Anterior cingulate cortex (tissue), 58 donors: ENCODE measurements at regions not wholly inside any gene's neighbourhood (a gene's known extent, or its start where the extent isn't known, plus 50 kb on each side); places are given as distances from the start of the nearest gene placed in this dataset.
"Not testable (repeated sequence)": the region's sequence is repeated elsewhere in the genome, so short reads cannot be mapped to it uniquely, and the experiment has no call there.

Experiments
- DNase-seq, 58 donors: peaks; one replicate each; lab custom pipeline; 2025; lab: John Stamatoyannopoulos, UW

DNA sequence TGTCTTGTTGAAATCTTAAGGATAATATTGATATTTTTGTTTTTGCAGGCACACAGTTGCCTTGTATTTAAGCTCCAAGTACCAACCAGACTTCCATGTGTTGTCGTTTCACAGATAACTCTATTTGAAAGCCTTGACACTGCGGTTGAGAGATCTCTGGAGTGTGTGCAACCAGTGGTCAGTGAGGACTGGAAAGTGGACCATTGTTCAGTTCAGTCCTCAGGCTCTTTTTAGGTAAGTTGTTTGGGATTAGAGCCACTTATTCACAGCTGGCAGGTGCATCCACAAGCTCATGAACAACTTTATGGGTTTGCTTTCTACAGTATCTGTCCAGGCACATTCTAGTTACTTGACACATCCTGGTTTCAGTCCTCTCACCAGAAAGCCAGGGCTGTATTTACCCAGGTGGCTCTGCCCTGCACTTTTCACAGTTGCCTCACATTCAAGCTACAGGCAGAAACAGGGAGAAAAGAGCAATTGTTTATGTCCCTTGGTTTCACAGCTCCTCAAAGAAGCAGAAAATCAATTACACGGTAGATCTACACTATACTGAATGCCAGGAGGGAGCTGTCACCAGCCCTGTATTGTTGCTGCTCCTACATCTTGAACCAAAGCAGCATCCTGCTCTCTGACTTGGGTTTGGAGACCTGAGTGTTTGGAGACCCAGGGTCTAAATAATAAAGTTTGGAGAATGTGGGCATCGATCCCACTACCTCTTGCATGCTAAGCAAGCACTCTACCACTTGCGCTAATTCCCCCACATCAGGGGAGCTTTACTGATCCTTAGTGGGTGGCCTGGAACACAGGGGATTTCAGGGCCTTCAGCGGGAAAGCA, 543.3 kb downstream of the PRIM2 start:
- DNase-seq, result not testable (repeated sequence)

DNA sequence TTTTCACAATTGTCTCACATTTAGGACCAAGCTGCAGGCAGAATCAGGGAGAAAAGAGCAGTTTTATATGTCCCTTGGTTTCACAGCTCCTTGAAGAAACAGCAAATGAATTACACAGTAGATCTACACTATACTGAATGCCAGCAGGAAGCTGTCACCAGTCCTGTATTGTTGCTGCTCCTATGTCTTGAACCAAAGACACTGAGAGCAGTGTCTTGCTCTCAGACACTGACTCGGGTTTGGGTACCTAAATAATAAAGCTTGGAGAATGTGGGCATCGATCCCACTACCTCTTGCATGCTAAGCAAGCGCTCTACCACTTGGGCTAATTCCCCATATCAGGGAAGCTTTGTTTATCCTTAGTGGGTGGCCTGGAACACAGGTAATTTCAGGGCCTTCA, 552.7 kb downstream of the PRIM2 start:
- DNase-seq, result not testable (repeated sequence)

DNA sequence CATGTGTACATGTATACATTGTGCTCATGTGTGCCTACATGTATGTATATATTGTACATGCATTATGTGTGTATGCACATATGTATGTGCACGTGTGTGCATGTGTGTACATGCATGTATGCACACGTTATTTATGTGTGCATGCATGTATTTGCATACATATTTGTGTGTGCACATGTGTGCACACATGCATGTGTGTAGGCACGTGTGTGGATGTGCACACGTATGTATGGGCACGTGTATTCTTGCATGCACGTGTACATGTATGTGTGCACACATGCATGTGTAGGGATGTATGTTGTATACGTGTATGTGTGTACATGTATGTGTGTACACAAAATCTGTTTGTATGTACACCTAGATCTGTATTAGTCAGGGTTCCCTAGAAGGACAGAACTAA, 556.0 kb downstream of the PRIM2 start:
- DNase-seq, result not testable (repeated sequence)

DNA sequence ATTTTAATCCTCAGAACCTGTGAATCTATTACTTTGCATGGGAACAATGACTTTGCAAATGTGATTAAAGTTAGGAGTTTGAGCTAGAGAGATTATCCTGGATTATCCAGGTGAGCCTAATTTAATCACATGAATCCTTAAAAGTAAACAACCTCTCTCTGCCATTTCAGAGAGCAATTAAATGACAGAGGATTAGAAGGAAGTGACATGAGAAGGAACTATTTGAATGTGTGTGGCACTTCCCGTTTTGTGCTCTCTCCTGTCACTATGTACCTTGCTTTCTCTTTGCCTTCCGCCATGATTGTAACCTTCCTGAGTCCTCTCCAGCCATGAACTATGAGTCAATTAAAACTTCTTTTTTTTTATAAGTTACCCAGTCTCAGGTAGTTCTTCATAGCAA, 559.2 kb downstream of the PRIM2 start:
- not testable (repeated sequence) for DNase-seq

DNA sequence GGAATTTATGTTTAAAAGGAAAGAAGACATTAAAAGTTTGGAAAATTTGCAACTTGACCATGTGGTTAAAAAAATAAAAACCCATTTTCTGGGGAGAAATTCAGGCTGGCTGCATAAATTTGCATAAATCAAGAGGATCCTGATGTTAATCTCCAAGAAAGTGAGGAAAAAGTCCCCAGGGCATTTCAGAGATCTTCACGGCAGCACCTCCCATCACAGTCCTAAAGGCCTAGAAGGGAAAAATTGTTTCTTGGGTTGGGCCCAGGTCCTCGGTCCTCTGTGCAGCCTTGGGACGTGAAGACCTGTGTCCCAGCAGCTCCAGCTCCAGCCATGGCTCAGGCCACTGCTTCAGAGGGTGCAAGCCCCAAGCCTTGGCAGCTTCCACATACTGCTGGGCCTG, 560.3 kb downstream of the PRIM2 start:
- DNase-seq, result not testable (repeated sequence)

DNA sequence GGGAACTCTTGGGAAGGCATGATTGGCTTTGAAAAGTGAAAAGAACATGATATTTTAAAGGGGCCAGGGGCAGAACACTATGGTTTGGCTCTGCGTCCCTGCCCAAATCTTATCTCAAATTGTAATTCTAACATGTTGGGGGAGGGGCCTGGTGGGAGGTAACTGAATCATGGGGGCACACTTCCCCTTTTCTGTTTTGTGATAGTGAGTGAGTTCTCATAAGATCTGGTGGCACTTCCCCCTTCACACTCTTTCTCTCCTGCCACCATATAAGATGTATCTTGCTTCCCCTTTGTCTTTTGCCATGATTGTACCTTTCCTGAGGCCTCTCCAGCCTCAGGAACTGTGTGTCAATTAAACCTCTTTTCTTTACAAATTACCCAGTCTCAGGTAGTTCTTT, 561.4 kb downstream of the PRIM2 start:
- not testable (repeated sequence) for DNase-seq

DNA sequence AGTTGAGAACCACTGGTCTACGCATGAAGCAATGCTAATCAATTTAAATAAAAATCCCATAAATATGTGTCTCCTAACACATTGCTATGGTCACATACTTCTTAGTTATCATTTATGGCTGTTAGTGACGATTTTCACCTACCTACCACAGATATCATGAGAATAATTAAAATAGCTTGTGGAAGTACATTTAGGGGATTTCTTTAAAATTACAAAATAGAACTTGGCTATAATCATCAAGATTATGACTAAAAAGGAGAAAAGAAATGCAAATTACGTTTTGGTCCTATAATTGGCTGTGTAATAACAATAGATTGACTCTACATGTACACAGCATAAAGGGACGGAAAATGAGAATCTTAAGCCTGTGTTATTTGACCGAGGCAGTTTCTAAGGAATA, 581.4 kb downstream of the PRIM2 start:
- not testable (repeated sequence) for DNase-seq

DNA sequence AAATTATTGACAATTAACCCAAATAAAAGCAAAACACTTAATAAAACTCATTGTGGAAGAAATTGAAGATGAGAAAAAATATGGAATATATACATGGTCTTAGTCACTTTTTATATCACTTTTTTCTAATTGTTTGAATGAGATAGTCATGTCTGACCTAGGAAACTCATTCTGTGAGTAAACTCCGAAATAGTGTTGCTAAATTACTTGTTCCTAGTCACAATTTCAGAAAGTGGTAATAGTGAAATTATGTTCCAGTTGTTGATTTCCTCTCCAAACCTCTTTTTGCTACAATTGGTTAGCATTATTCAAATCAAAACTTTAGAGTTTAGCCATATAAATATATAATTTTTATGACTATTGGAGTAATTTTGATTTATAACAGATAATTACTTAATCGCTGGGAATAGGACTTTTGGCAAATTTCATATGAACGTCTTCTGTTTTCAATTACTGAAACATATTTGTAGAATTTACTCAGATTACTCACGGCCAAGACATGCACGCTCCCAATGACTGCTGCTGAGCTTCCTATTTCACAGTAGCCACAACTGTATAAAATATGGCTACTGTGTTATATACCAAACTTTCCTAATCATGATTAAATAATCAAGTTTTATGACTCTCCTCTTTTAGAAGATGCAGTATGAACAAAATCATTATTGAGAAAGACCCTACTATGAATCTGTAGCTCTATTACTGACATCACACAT, 583.4 kb downstream of the PRIM2 start:
- DNase-seq, result not testable (repeated sequence)

DNA sequence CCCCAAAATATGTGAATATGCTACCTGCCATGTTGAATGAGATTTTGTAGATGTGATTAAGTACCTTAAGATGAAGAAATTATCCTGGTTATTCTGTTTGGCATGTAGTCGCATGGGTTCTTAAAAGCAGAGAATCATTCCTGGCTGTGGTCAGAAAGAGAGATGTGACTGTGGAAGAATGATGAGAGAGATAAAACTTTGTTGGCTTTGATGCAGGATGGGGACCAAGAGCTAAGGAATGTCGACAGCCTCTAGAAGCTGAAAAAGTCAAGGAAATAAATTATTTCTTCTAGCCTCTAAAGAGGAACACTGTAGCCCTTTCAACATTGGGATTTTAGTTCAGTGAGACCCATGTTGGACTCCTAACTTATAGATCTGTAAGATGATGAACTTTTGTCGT, 584.0 kb downstream of the PRIM2 start:
- not testable (repeated sequence) for DNase-seq

DNA sequence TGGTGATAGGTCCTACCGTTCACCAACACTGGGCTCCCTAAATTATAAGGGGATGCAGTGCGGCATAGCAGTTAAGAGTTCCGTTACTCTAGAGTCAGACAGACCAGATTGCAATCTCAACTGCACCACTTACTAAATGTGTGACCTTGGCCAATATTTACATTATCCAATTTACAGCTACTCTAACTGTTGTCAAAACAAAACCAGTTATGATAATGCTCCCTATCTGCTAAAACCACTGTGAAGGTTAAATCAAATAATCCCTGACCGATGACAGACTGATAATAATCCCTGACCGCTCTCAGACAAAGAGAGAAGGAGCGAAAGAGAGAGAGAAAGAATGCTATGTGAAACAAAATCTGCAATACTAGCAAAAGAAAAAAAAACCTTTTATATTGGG, 586.9 kb downstream of the PRIM2 start:
- DNase-seq, result not testable (repeated sequence)

DNA sequence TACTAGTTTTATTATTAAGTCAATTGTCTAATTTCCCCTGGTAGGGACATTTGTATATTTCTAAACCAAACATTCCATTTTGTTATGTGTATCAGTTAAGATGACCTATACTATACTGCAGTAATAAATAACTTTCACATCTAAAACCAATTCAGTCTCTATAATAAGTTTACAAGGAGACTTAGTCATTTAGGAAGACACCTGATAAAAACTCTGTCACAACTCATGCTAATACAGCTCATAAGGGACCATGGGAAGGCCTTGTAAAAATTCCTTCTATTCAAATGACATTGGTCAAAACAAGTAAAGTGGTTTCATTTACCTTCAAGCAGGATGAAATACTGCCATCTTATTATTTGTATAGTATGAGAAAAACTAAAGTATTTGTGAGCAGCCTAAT, 597.9 kb downstream of the PRIM2 start:
- DNase-seq, result not testable (repeated sequence)

DNA sequence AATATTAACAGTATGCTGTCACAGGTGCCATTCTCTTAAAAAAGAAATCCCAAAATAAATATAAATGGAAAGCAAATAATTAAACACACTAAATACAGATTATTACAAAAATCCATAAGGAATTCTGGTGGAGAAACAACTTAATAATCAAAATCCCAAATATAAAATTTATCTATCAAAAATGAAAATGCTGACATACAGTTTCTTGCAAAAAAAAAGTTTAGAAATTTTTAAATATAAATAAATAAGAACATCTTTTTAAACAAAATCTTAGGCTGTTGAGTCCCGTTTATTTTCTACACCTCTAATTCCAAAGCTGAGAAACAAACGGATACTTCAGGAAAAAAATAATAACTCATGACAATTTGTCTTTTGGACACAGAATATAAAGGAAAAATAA, 625.5 kb downstream of the PRIM2 start:
- DNase-seq, result not testable (repeated sequence)

DNA sequence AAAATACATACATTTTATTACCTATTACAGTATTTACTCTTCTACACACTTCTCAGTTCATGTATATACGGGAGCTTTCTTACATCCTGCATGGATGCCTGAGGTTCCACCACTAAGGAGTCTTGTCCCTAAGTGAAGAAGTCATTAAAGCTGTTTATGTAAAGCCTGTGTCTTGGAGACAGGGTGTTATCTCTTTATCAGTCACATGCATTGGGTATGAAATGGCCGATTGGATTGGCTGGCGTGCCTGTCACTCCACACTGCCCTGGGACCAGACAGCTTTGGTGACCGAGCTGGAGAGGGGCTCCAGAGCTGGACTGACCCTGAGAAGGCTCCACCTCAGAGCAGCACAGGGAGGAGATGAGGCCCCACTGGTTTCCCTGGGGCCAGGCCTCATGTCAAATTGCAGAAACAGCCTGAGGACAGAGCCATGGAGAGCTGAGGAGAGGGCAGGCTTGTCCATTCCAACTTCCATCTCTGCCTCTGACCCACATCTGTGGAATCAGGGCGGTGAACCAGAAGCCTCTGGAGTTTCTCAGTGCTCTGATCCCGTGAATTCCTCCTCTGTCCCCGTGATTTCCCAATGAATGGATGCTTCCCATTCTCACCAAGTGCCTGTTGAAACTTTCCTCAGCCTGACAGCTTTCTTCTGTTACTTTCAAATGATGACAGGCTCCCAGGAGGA, 628.8 kb downstream of the PRIM2 start:
- DNase-seq, result not testable (repeated sequence)

DNA sequence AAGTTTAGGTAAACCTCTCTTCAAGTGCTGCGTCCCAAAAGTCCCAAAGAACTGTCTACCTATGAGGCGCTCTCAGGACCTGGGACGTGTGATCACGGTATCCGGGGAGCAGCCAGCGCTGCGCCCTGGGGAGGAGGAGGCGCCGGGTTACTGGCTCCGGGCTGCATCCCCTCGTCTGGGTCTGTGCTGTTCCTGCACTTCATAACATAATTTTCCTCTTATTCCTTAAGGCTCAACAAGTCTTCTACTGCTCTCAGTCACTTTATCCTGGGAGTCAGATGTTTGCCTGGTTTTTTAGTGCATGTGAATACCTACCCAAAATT, 629.3 kb downstream of the PRIM2 start:
- DNase-seq, result not testable (repeated sequence)

DNA sequence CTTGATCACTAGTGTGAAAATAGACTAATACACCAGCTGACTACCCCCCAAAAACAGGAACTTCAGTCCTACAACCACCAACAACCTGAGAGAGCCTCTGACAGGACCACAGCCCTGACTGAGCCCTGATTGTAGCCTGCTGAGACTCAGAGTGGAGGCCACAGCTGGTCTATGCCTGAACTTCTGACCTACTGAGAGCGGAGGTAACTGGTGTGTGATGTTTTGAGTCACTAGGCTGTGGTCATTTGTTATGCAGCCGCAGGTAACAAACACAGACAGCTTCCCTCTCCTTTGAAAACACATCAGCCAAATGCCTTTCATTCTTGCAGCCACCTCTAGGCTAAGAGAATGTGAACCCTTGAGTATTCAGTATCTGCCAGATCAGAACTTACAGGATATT, 631.1 kb downstream of the PRIM2 start:
- not testable (repeated sequence) for DNase-seq

DNA sequence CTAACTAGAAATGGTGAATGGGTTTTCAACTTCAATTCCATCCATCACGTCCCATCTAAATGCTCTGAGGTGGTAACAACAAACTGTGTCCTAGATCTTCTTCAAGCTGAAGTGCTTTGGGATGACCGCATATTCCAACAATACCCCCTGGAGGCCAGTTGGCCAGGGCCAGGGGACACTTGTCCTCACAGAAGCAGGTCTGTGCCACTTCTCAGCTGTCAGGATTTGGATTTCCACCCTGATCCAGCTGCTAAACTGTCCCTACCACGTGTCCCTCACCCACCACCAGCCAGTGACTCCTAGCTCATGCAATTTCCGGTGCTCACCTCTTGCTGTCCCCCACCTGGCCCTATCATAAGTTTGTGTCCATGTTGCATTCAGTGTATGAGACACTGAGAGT, 633.0 kb downstream of the PRIM2 start:
- DNase-seq, result not testable (repeated sequence)

DNA sequence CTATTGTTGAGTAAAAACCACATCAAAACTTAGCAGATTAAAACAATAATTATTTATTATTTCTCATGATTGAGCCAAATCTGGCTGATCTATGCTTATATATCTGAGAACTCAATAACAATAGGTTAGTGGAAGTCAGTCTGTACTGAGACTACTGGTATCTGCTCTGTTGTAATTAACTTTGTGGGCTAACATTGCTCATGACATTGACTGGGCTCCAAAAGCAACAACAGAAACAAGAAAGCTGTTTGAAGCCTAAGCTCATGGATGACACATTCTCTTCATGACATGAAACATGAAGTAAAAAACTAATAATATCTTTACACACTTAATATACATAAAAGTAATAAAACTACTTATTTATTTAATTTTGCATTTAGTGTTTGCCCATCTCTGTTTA, 649.3 kb downstream of the PRIM2 start:
- not testable (repeated sequence) for DNase-seq

DNA sequence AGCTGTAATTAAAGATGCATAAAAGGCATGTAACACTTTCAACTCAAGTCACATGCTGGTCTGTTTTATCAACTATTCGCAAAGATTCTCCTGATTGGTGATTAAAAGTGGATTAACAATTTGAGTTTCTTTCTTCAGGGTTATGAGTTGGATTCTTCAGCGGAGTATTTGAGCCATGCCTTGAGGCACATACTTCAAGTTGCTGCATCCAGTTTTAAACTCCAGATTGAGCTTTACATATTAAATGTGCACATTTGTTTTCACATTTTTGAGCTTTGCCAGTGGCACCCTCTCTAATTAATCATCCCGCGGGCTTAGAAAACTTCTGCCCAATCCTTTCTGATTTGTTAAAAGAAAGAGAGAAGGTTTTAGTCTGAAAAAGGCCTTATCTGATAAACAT, 654.5 kb downstream of the PRIM2 start:
- DNase-seq, result not testable (repeated sequence)

DNA sequence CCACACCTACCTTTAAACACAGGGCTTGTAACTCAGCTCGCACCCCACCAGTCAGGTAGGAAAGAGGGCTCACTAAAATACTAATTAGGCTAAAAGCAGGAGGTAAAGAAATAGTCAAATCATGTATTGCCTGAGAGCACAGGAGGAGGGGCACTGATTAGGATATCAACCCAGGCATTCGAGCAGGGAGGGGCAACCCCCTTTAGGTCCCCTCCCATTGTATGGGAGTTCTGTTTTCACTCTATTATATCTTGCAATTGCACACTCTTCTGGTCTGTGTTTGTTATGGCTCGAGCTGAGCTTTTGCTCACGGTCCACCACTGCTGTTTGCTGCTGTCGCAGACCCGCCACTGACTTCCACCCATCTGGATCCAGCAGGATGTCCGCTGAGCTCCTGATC, 657.2 kb downstream of the PRIM2 start:
- DNase-seq, result no peak

DNA sequence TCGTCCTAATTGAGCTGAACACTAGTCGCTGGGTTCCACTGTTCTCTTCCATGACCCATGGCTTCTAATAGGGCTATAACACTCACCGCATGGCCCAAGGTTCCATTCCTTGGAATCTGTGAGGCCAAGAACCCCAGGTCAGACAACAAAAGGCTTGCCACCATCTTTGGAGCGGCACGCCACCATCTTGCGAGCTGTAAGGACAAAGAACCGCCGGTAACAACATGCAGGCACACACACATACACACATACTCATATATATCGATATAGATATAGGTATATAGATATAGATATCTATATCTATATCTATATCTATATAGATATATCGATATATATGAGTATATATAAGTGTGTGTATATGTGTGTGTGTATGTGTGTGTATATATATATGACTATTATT, 657.7 kb downstream of the PRIM2 start:
- not testable (repeated sequence) for DNase-seq

DNA sequence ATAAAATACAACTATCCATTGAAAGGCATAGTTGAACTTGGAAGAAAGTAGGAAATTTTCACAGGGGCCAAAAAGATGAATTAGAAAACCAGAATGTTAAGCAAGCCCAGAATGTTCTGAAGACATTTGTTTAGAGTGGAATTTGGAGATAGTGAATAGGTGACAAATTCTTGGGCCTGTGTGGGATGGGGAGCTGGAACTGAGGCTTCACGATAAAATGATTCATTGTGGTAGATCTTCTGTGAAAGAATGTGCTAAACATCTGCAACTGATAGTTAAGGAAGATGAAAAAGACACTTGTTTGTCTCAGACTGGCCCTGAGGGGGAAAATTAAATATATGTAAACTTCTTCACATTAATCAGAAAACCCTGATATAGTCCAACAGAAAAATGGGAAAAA, 658.9 kb downstream of the PRIM2 start:
- DNase-seq, result not testable (repeated sequence)
